AG04449 (cell line): ENCODE measurements at regions not wholly inside any gene's neighbourhood (a gene's known extent, or its start where the extent isn't known, plus 50 kb on each side); places are given as distances from the start of the nearest gene placed in this dataset.

Source experiments
- CTCF ChIA-PET: fragments of 350-600 bp; formaldehyde crosslinking; extraction: SDS; loops from one replicate; lab custom pipeline; 2021; ENCODE audit warnings: antibody characterized with exemption; lab: Yijun Ruan, JAX
- POLR2A ChIA-PET: fragments of 400-600, 350-600 bp; formaldehyde crosslinking; extraction: SDS; loops from one replicate; lab custom pipeline; 2020; ENCODE audit warnings: antibody characterized with exemption, inconsistent platforms; lab: Yijun Ruan, JAX
- DNase-seq: peaks from one replicate; pipeline ENCODE4 v3.0.0-alpha.2; 2010; ENCODE audit warnings: low read depth, low spot score
- H3K4me3 ChIP-seq: 2 replicates; pipeline ENCODE4 v1.5.1; 2011; ENCODE audit warnings: low read depth, mild to moderate bottlenecking, control low read depth, low read length
- TF ChIP-seq, protein P1 (sequence below): IDR thresholded peaks from one replicate; pipeline ENCODE4 v1.5.1; 2011; ENCODE audit warnings: mild to moderate bottlenecking, moderate library complexity, low read length, control low read depth, inconsistent platforms; ENCODE audit not compliant: insufficient read depth; ENCODE audit errors: missing control alignments

DNA sequence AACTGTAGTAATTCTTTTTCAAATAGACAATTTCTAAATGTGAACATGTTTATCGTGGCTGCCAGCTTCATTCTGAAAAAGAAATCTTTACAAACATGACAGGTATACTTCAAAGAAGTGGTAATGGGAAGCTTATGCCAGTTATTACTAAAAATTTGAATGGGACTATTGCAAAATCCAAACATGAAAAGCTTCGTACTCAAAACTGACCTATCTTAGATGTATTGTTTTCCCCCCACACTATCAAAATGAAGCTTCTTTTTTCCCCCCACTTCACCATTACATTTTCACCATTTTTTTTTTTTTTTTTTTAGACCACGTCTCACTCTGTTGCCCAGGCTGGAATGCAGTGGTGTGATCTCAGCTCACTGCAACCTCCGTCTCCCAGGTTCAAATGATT lies 50.4 kb upstream of the SERTAD2 start:
- TF ChIP-seq, protein P1, sequence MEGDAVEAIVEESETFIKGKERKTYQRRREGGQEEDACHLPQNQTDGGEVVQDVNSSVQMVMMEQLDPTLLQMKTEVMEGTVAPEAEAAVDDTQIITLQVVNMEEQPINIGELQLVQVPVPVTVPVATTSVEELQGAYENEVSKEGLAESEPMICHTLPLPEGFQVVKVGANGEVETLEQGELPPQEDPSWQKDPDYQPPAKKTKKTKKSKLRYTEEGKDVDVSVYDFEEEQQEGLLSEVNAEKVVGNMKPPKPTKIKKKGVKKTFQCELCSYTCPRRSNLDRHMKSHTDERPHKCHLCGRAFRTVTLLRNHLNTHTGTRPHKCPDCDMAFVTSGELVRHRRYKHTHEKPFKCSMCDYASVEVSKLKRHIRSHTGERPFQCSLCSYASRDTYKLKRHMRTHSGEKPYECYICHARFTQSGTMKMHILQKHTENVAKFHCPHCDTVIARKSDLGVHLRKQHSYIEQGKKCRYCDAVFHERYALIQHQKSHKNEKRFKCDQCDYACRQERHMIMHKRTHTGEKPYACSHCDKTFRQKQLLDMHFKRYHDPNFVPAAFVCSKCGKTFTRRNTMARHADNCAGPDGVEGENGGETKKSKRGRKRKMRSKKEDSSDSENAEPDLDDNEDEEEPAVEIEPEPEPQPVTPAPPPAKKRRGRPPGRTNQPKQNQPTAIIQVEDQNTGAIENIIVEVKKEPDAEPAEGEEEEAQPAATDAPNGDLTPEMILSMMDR, result no peak
- CTCF ChIA-PET, result interaction anchor here (0.6 to 1.0 kb wide), 3 partner anchors 16 to 57 kb away, joined by 3 read pairs; no protein-coding TSS in a partner anchor
- H3K4me3 ChIP-seq, result no peak overlapping the region
- POLR2A ChIA-PET, result no interaction called here
- no peak for DNase-seq

DNA sequence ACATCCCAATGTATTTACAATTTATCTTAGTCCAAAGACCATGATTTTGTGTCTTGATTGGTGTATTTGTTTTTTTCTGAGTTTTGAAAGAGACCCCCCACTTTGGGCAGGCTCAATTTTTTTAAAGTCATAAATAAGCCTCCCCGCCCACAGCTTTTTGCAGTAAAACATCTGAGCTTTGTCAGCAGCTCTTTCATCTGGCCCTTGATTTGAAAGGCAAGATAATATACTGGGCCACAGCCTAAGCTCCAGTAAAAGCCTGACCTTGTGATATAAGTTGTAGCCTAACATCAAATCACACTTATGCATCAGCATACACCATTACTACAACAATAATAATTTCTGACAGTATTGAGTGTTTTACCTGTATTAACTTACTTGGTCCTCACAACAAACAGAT lies 51.3 kb upstream of the SERTAD2 start:
- TF ChIP-seq, protein P1, result no peak
- no peak overlapping the region for H3K4me3 ChIP-seq
- ChIA-PET POLR2A (no interaction called here), CTCF (interaction anchor here (1.7 kb wide), 1 partner anchor 59 kb away, joined by 7 read pairs; no protein-coding TSS in a partner anchor)
- DNase-seq, result no peak

DNA sequence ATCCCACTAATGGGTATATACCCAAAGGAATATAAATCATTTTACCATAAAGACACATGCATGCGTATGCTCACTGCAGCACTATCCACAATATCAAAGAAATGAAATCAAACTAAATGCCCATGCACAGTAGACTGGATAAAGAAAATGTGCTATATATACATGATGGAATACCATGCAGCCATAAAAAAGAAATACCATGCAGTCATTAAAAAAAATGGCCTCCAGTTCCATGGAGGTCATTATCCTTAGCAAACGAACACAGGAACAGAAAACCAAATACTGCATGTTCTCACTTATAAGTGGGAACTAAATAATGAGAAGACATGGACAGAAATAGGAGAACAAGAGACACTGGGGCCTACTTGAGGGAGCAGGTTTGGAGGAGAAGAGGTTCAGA lies 53.6 kb upstream of the SERTAD2 start:
- no peak for DNase-seq
- TF ChIP-seq, protein P1, result no peak
- H3K4me3 ChIP-seq, result no peak overlapping the region
- ChIA-PET POLR2A (no interaction called here), CTCF (no interaction called here)

DNA sequence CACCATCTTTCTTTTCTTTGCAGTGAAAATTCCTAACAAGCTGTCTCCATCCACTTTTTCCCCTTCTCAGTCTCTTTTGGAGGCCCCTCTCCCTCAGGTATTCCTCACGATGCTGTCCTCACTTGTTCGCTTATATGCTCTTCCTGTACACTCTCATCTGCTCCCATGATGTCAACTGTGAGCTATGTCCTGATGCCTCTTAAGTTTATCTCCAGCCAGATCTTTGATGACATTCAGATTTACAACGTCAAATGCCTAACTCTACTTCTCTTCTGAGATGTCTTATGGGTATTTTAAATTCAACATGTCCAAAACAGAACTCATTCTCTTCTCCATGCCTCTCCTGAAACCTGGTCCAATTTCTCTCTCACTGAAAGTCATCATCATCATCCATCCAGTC lies 55.1 kb upstream of the SERTAD2 start:
- POLR2A ChIA-PET, result no interaction called here

DNA sequence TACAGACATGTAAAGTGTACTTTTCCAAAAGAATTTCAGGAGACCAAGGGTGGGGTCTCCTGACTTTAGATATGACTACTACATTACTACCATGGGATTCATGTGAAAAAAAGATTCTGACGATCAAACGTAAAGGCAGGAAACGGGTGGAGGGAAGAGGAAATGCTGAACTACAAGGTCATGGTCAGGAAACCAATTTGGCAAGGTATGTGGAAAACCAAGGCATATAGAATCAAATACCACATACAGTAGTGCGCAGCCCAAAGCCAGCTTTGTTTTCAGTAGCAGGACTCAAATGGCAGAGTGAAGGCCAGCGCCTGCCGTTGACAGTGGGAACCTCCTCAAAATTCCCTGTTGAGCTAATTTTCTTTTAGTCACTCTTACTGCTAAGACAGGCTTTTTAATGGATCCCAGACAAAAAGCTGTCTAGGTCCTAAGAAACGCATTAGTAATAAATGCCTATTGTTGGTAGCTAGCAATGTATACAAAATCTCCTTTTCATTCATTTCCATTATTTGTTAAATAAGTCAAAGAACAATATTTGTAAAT lies 57.6 kb upstream of the SERTAD2 start:
- H3K4me3 ChIP-seq, result no peak overlapping the region
- TF ChIP-seq, protein P1, result no peak
- CTCF ChIA-PET, result no interaction called here
- POLR2A ChIA-PET, result no interaction called here
- DNase-seq, result no peak

More for the DNA sequence above, 55.1 kb upstream of the SERTAD2 start:
- TF ChIP-seq, protein P1, result no peak
- H3K4me3 ChIP-seq, result no peak overlapping the region
- CTCF ChIA-PET, result no interaction called here
- no peak for DNase-seq

DNA sequence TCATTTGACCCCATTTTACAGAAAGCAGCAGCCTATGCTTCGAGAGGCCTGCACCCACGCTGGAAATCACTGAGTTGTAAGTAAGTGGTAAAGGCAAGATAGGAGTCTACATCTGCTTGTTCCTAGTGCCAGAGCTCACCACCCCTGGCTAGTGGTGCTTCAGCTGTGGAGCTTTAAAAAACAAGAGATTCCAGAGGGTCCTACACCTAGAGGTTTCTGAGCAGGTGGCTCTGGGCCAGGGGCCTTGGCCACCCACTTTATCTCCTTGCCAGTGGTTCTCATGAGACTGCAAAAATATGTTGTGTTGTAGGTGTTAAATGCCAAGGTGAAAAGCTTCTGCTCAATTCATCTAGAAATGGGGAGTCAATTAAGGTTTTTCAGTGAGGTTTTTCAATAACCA lies 60.0 kb upstream of the SERTAD2 start:
- no peak overlapping the region for H3K4me3 ChIP-seq
- CTCF ChIA-PET, result interaction anchor here (1.2 kb wide), 1 partner anchor 127 kb away, joined by 3 read pairs; no protein-coding TSS in a partner anchor
- TF ChIP-seq, protein P1, result no peak
- DNase-seq, result no peak
- POLR2A ChIA-PET, result no interaction called here
